K562 (cell line): ENCODE measurements at regions not wholly inside any gene's neighbourhood (a gene's known extent, or its start where the extent isn't known, plus 50 kb on each side); places are given as distances from the start of the nearest gene placed in this dataset.

Source experiments
- ATAC-seq: fragments of 200-7000 bp; cut with Tn5 transposase; 3 replicates; pipeline ENCODE4 v1.9.1; 2020; ENCODE audit warnings: moderate library complexity
- BruUV-seq: library from RNA; stranded (reverse); fragments of 400-500 nt; replicated peaks from 2 replicates; lab custom pipeline; 2021; lab: Mats Ljungman, UMichigan
- CTCF ChIA-PET: fragments of 300-600 bp; formaldehyde crosslinking; extraction: SDS; loops from one replicate; lab custom pipeline; 2021; ENCODE audit warnings: low intra/inter-chr PET ratio; lab: Yijun Ruan, JAX
- POLR2A ChIA-PET: fragments of 300-600, 350-650 bp; sonication (Branson Sonifier 250); formaldehyde crosslinking; extraction: SDS; loops from one replicate; lab custom pipeline; 2021; ENCODE audit warnings: antibody characterized with exemption, inconsistent platforms; lab: Yijun Ruan, JAX
- DNase-seq, 4 experiments: peaks; one replicate each; pipeline versions ENCODE4 v3.0.0 to v3.0.0-alpha.2; 2011 to 2018; ENCODE audit warnings: low spot score in 3 of 4, mixed read lengths in 3 of 4; ENCODE audit errors: extremely low read depth in 1 of 4
- FAIRE-seq: peaks from 2 replicates; lab custom pipeline; 2011; peaks lifted over from hg19 to GRCh38; lab: Jason Lieb, UNC
- H2AFZ ChIP-seq: 2 replicates; pipeline ENCODE4 v1.6.0; 2011; ENCODE audit warnings: low read depth, low read length, control low read depth, inconsistent platforms
- H3K27ac ChIP-seq: fragments of 200-600 bp; 3 replicates; pipeline ENCODE4 v1.8.0; 2011; ENCODE audit warnings: low read depth, mild to moderate bottlenecking, control low read depth, inconsistent platforms, low read length, moderate library complexity, mixed read lengths; ENCODE audit errors: extremely low read depth
- H3K27me3 ChIP-seq, 2 experiments: fragments of 300-600 bp in 1 of 2; 2 replicates in 1 of 2; 3 replicates in 1 of 2; pipeline versions ENCODE4 v1.6.0 to v1.8.0; 2011; ENCODE audit warnings: inconsistent platforms in 2 of 2, low read length in 2 of 2, mild to moderate bottlenecking in 1 of 2, mixed read lengths in 1 of 2, moderate library complexity in 1 of 2; ENCODE audit not compliant: control insufficient read depth in 2 of 2, insufficient read depth in 2 of 2
- H3K36me3 ChIP-seq: fragments of 300-600 bp; 3 replicates; pipeline ENCODE4 v1.8.0; 2011; ENCODE audit warnings: mild to moderate bottlenecking, low read length, inconsistent platforms; ENCODE audit not compliant: control insufficient read depth, insufficient read depth
- H3K4me1 ChIP-seq, 2 experiments: fragments of 200-600 bp in 1 of 2; replicated peaks in 1 of 2; 2 replicates in 1 of 2; 3 replicates in 1 of 2; pipeline versions ENCODE4 v1.5.1 to v1.8.0; 2011; ENCODE audit warnings: inconsistent platforms in 2 of 2, low read length in 2 of 2, mild to moderate bottlenecking in 1 of 2, mixed read lengths in 1 of 2, moderate library complexity in 1 of 2; ENCODE audit not compliant: control insufficient read depth in 2 of 2, insufficient read depth in 2 of 2
- H3K4me2 ChIP-seq: 2 replicates; pipeline ENCODE4 v1.6.1; 2011; ENCODE audit warnings: low read length, control low read depth, inconsistent platforms, mixed read lengths; ENCODE audit not compliant: insufficient read depth
- H3K4me3 ChIP-seq: fragments of 200-600 bp; sonication (generic), shearing (Covaris generic); 2 replicates; pipeline ENCODE4 v1.5.1; 2016; ENCODE audit warnings: control low read depth, inconsistent platforms
- H3K79me2 ChIP-seq: fragments of 200-600 bp; 3 replicates; pipeline ENCODE4 v1.8.0; 2011; ENCODE audit warnings: low read length, inconsistent platforms; ENCODE audit not compliant: control insufficient read depth, insufficient read depth
- H3K9ac ChIP-seq, 2 experiments: 2 replicates each; pipeline versions ENCODE4 v1.6.0 to v1.6.1; 2011; ENCODE audit warnings: low read depth in 2 of 2, low read length in 2 of 2, control low read depth in 1 of 2, inconsistent platforms in 1 of 2, mild to moderate bottlenecking in 1 of 2, mixed read lengths in 1 of 2; ENCODE audit not compliant: insufficient read depth in 1 of 2
- H3K9me1 ChIP-seq: one replicate; pipeline ENCODE4 v1.6.0; 2011; ENCODE audit warnings: inconsistent platforms, mild to moderate bottlenecking, low read length, moderate library complexity; ENCODE audit not compliant: control insufficient read depth, insufficient read depth
- H3K9me3 ChIP-seq: replicated peaks from 2 replicates; pipeline ENCODE4 v1.5.1; 2011; ENCODE audit warnings: low read depth, low read length, inconsistent platforms; ENCODE audit not compliant: control insufficient read depth, insufficient read depth
- H4K20me1 ChIP-seq: replicated peaks from 2 replicates; pipeline ENCODE4 v1.6.1; 2011; ENCODE audit warnings: low read length, inconsistent platforms, mixed read lengths; ENCODE audit not compliant: control insufficient read depth, insufficient read depth
- BRCA1 ChIP-seq, 2 experiments: fragments of 450-650 bp in 1 of 2; sonication (generic) in 1 of 2; formaldehyde crosslinking in 1 of 2; IDR thresholded peaks; 2 replicates each; pipeline versions ENCODE4 v1.5.0 to v1.6.1; 2017 to 2020; ENCODE audit warnings: mild to moderate bottlenecking in 1 of 2, missing genetic modification reagents in 1 of 2
- CBFB ChIP-seq: sonication (generic); formaldehyde crosslinking; IDR thresholded peaks from 2 replicates; pipeline ENCODE4 v1.4.0; 2020; ENCODE audit warnings: mild to moderate bottlenecking, missing genetic modification reagents
- CHCHD3 ChIP-seq: fragments of 250-450 bp; sonication (Bioruptor Pico); IDR thresholded peaks from 2 replicates; pipeline ENCODE4 v2.1.2; 2022; ENCODE audit warnings: mild to moderate bottlenecking
- DIDO1 ChIP-seq: fragments of 450-650 bp; IDR thresholded peaks from 2 replicates; pipeline ENCODE4 v1.6.1; 2016; ENCODE audit warnings: low read depth, missing biosample characterization, missing genetic modification characterization
- DMBX1 ChIP-seq: fragments of 250-450 bp; sonication (Bioruptor Pico); IDR thresholded peaks from 2 replicates; pipeline ENCODE4 v1.8.0; 2022; ENCODE audit warnings: inconsistent platforms, mild to moderate bottlenecking, moderate library complexity, borderline replicate concordance
- EP300 ChIP-seq: IDR thresholded peaks from 2 replicates; pipeline ENCODE4 v1.6.1; 2012; ENCODE audit warnings: low read length, improper control_type of control experiment
- FOXK1 ChIP-seq: sonication (generic); formaldehyde crosslinking; IDR thresholded peaks from 2 replicates; pipeline ENCODE4 v1.8.0; 2022; ENCODE audit warnings: missing genetic modification reagents, mild to moderate bottlenecking, borderline replicate concordance
- GATAD2B ChIP-seq: fragments of 450-650 bp; IDR thresholded peaks from 2 replicates; pipeline ENCODE4 v1.6.1; 2017; ENCODE audit warnings: mild to moderate bottlenecking, borderline replicate concordance
- HDAC2 ChIP-seq: fragments of 450-650 bp; IDR thresholded peaks from 2 replicates; pipeline ENCODE4 v1.6.1; 2016; ENCODE audit warnings: mild to moderate bottlenecking
- KAT7 ChIP-seq: sonication (generic); formaldehyde crosslinking; IDR thresholded peaks from 2 replicates; pipeline ENCODE4 v1.8.0; 2022; ENCODE audit warnings: missing genetic modification reagents, mild to moderate bottlenecking, borderline replicate concordance
- MCM2 ChIP-seq: fragments of 450-650 bp; IDR thresholded peaks from 2 replicates; pipeline ENCODE4 v1.6.1; 2017; ENCODE audit warnings: low read depth, mild to moderate bottlenecking
- PHF21A ChIP-seq: fragments of 450-650 bp; IDR thresholded peaks from 2 replicates; pipeline ENCODE4 v1.6.1; 2017; ENCODE audit warnings: low read depth, borderline replicate concordance
- SAFB ChIP-seq: fragments of 200-400 bp; formaldehyde crosslinking; IDR thresholded peaks from 2 replicates; pipeline ENCODE4 v1.6.1; 2017; ENCODE audit warnings: low read depth, low read length, borderline replicate concordance
- SAP30 ChIP-seq: fragments of 200-600 bp; sonication (generic); IDR thresholded peaks from 2 replicates; pipeline ENCODE4 v1.6.1; 2012; ENCODE audit warnings: borderline replicate concordance, low read depth, mild to moderate bottlenecking, moderate library complexity, low read length, control low read depth, inconsistent platforms; ENCODE audit not compliant: insufficient read depth, poor library complexity, severe bottlenecking
- SMARCE1 ChIP-seq: fragments of 450-650 bp; IDR thresholded peaks from 2 replicates; pipeline ENCODE4 v1.7.1; 2016; ENCODE audit warnings: mild to moderate bottlenecking
- SREBF2 ChIP-seq: sonication (generic); formaldehyde crosslinking; IDR thresholded peaks from 2 replicates; pipeline ENCODE4 v1.4.0; 2020; ENCODE audit warnings: mild to moderate bottlenecking, missing genetic modification reagents
- TEAD2 ChIP-seq: fragments of 450-650 bp; IDR thresholded peaks from 2 replicates; pipeline ENCODE4 v1.6.1; 2016; ENCODE audit warnings: missing genetic modification characterization, control low read depth, missing compliant biosample characterization
- THRB ChIP-seq: fragments of 450-650 bp; formaldehyde crosslinking; conservative IDR thresholded peaks from 2 replicates; pipeline ENCODE4 v1.4.0; 2022; ENCODE audit warnings: mild to moderate bottlenecking, missing genetic modification characterization
- ZC3H8 ChIP-seq: fragments of 450-650 bp; IDR thresholded peaks from 2 replicates; pipeline ENCODE4 v1.6.1; 2017
- ZKSCAN3 ChIP-seq: fragments of 250-450 bp; sonication (Bioruptor Pico); IDR thresholded peaks from 2 replicates; pipeline ENCODE4 v1.4.0; 2020
- ZNF253 ChIP-seq: fragments of 250-450 bp; sonication (Bioruptor Pico); conservative IDR thresholded peaks from 2 replicates; pipeline ENCODE4 v1.6.1; 2021; ENCODE audit warnings: mild to moderate bottlenecking
- ZNF511 ChIP-seq: sonication (generic); formaldehyde crosslinking; IDR thresholded peaks from 2 replicates; pipeline ENCODE4 v1.8.0; 2022; ENCODE audit warnings: mild to moderate bottlenecking, missing genetic modification reagents
- ZNF75A ChIP-seq: fragments of 450-650 bp; formaldehyde crosslinking; IDR thresholded peaks from 2 replicates; pipeline ENCODE4 v1.4.0; 2020; ENCODE audit warnings: mild to moderate bottlenecking
- WGBS: fragments of 100-300 bp; shearing (Covaris generic); methylation state at CpG from one replicate; pipeline ENCODE4 v1.1.6; 2016; ENCODE audit warnings: low coverage, mixed read lengths; ENCODE audit not compliant: insufficient coverage; ENCODE audit errors: missing lambda C conversion rate; 5-methylcytosine and 5-hydroxymethylcytosine counted together
- in situ Hi-C: fragments of 300-500 bp; cut with MboI; formaldehyde crosslinking; loops from 4 replicates; pipeline ENCODE4 v1.15.0; 2018; ENCODE audit warnings: inconsistent platforms, mixed read lengths
- intact Hi-C: fragments of 100-400 bp; cut with micrococcal nuclease; formaldehyde crosslinking; loops from 2 replicates; pipeline ENCODE4 v1.14.2; 2022

GRCh38 chr11:41845066-41845465, 385.6 kb upstream of the LRRC4C start (continued):
- TF ChIP-seq THRB (CRISPR knock-in tag) (no peak), ZKSCAN3 (CRISPR knock-in tag) (no peak), HDAC2 (no peak), SMARCE1 (no peak), BRCA1 (IDR thresholded peaks at IDR 0.05) (no peak), BRCA1 (CRISPR knock-in tag; IDR thresholded peaks at IDR 0.05) (no peak), GATAD2B (no peak), TEAD2 (tag) (no peak), MCM2 (no peak)

GRCh38 chr11:41848349-41848748, 388.9 kb upstream of the LRRC4C start:
- WGBS: 0% methylated on average over 3 of the region's 3 CpGs
- Histone ChIP-seq H3K4me1 (no peaks in the 10 kb centered on the region), H3K36me3 (no peaks in the 10 kb centered on the region), H3K9me1 (no peaks in the 10 kb centered on the region), H3K9ac (no peak overlapping the region), H2AFZ (no peak overlapping the region), H4K20me1 (no peaks in the 10 kb centered on the region), H3K27me3 (no peaks in the 10 kb centered on the region), H3K4me3 (no peak overlapping the region), H3K79me2 (no peaks in the 10 kb centered on the region), H3K27ac (no peak overlapping the region), H3K4me2 (no peak overlapping the region), H3K9me3 (no peaks in the 10 kb centered on the region)
- ChIA-PET POLR2A (no interaction called here), CTCF (no interaction called here)
- DNase-seq (no peak), FAIRE-seq (no peak), ATAC-seq (no peak)
- intact Hi-C loops: no loop called here
- no TSS peak for BruUV-seq
- in situ Hi-C loops: no loop called here
- TF ChIP-seq KAT7 (no peak), CHCHD3 (CRISPR knock-in tag) (no peak), SAP30 (no peak), ZNF75A (CRISPR knock-in tag) (no peak), ZNF253 (CRISPR knock-in tag) (no peak), DIDO1 (tag) (no peak), SAFB (no peak), DMBX1 (CRISPR knock-in tag) (no peak), EP300 (no peak), SREBF2 (CRISPR knock-in tag) (no peak), PHF21A (no peak), ZNF511 (CRISPR knock-in tag) (no peak), ZC3H8 (no peak), FOXK1 (CRISPR knock-in tag) (no peak), CBFB (CRISPR knock-in tag) (no peak)
